Osteocyte (in vitro differentiated cells): ENCODE measurements at regions not wholly inside any gene's neighbourhood (a gene's known extent, or its start where the extent isn't known, plus 50 kb on each side); places are given as distances from the start of the nearest gene placed in this dataset.

ENCODE experiments used
- DNase-seq: peaks from one replicate; pipeline ENCODE4 v3.0.0; 2021; ENCODE audit warnings: mixed read lengths; ENCODE audit not compliant: unreplicated experiment; ENCODE audit errors: extremely low spot score
- H3K27ac Mint-ChIP-seq: one replicate; pipeline ENCODE4 v1.8.0; 2021; ENCODE audit warnings: mild to moderate bottlenecking, mixed read lengths; ENCODE audit not compliant: unreplicated experiment
- H3K27me3 Mint-ChIP-seq: one replicate; pipeline ENCODE4 v1.8.0; 2021; ENCODE audit warnings: mixed read lengths; ENCODE audit not compliant: unreplicated experiment
- H3K36me3 Mint-ChIP-seq: one replicate; pipeline ENCODE4 v1.8.0; 2021; ENCODE audit warnings: mixed read lengths; ENCODE audit not compliant: unreplicated experiment
- H3K4me1 Mint-ChIP-seq: one replicate; pipeline ENCODE4 v1.8.0; 2021; ENCODE audit warnings: mixed read lengths; ENCODE audit not compliant: unreplicated experiment
- H3K4me3 Mint-ChIP-seq: one replicate; pipeline ENCODE4 v1.8.0; 2021; ENCODE audit warnings: mild to moderate bottlenecking, moderate library complexity, mixed read lengths; ENCODE audit not compliant: unreplicated experiment
- H3K9me3 Mint-ChIP-seq: one replicate; pipeline ENCODE4 v1.8.0; 2021; ENCODE audit warnings: mixed read lengths; ENCODE audit not compliant: unreplicated experiment
- CTCF ChIP-seq: fragments of 200-600 bp; sonication (generic); IDR thresholded peaks from 2 replicates; pipeline ENCODE4 v1.5.0; 2021; ENCODE audit warnings: antibody characterized with exemption, mild to moderate bottlenecking, moderate library complexity

GRCh38 chr9:102875687-102876086 lies 119.4 kb upstream of the CYLC2 start:
- H3K4me3 Mint-ChIP-seq: no peak overlapping the region
- DNase-seq: no peak
- H3K27me3 Mint-ChIP-seq: peaks cover 2% of the 10 kb centered on the region
- TF ChIP-seq CTCF: no peak
- H3K36me3 Mint-ChIP-seq: no peaks in the 10 kb centered on the region
- no peaks in the 10 kb centered on the region for H3K4me1 Mint-ChIP-seq
- H3K9me3 Mint-ChIP-seq: no peaks in the 10 kb centered on the region
- no peak overlapping the region for H3K27ac Mint-ChIP-seq

- no peaks in the 10 kb centered on the region for H3K4me1 Mint-ChIP-seq
- H3K27ac Mint-ChIP-seq: no peak overlapping the region
- H3K4me3 Mint-ChIP-seq: no peak overlapping the region
- no peaks in the 10 kb centered on the region for H3K36me3 Mint-ChIP-seq
- no peak for DNase-seq
- peaks cover 12% of the 10 kb centered on the region for H3K27me3 Mint-ChIP-seq
- H3K9me3 Mint-ChIP-seq: no peaks in the 10 kb centered on the region
- no peak for TF ChIP-seq CTCF
Measured at GRCh38 chr9:102867488-102867887, 127.6 kb upstream of the CYLC2 start.

- TF ChIP-seq CTCF: no peak
- H3K36me3 Mint-ChIP-seq: no peaks in the 10 kb centered on the region
- H3K9me3 Mint-ChIP-seq: no peaks in the 10 kb centered on the region
- no peak overlapping the region for H3K4me3 Mint-ChIP-seq
- no peak for DNase-seq
- peaks cover 7% of the 10 kb centered on the region for H3K27me3 Mint-ChIP-seq
- no peaks in the 10 kb centered on the region for H3K4me1 Mint-ChIP-seq
- no peak overlapping the region for H3K27ac Mint-ChIP-seq
Measured at GRCh38 chr9:102862478-102862877, 132.7 kb upstream of the CYLC2 start.

- H3K9me3 Mint-ChIP-seq: peaks cover 3% of the 10 kb centered on the region
- no peaks in the 10 kb centered on the region for H3K27me3 Mint-ChIP-seq
- no peaks in the 10 kb centered on the region for H3K4me1 Mint-ChIP-seq
- no peak overlapping the region for H3K27ac Mint-ChIP-seq
- DNase-seq: no peak
- no peak for TF ChIP-seq CTCF
- no peak overlapping the region for H3K4me3 Mint-ChIP-seq
- no peaks in the 10 kb centered on the region for H3K36me3 Mint-ChIP-seq
Measured at GRCh38 chr9:102855641-102856040, 139.5 kb upstream of the CYLC2 start.

GRCh38 chr9:102845827-102846371 lies 149.2 kb upstream of the CYLC2 start:
- no peak for DNase-seq
- no peaks in the 10 kb centered on the region for H3K36me3 Mint-ChIP-seq
- no peaks in the 10 kb centered on the region for H3K4me1 Mint-ChIP-seq
- H3K4me3 Mint-ChIP-seq: no peak overlapping the region
- no peaks in the 10 kb centered on the region for H3K27me3 Mint-ChIP-seq
- no peak overlapping the region for H3K27ac Mint-ChIP-seq
- peaks cover 6% of the 10 kb centered on the region for H3K9me3 Mint-ChIP-seq
- no peak for TF ChIP-seq CTCF
